CD4-positive, alpha-beta memory T cell (primary cell): ENCODE measurements at regions not wholly inside any gene's neighbourhood (a gene's known extent, or its start where the extent isn't known, plus 50 kb on each side); places are given as distances from the start of the nearest gene placed in this dataset.

Experiments used
- CTCF ChIA-PET: fragments of 350-600 bp; sonication (Branson Sonifier 250); formaldehyde crosslinking; loops from one replicate; lab custom pipeline; 2021; ENCODE audit warnings: inconsistent platforms; ENCODE audit not compliant: partially characterized antibody; lab: Charles Lee
- POLR2A ChIA-PET: fragments of 350-600 bp; sonication (Branson Sonifier 250); formaldehyde crosslinking; loops from one replicate; lab custom pipeline; 2021; ENCODE audit not compliant: partially characterized antibody; lab: Charles Lee
- DNase-seq, 5 donors: peaks; one replicate each; pipeline versions ENCODE4 v3.0.0 to v3.0.0-alpha.2; 2020 to 2022; ENCODE audit warnings: mixed read lengths in 1 of 5
- H3K27ac ChIP-seq: one replicate; pipeline ENCODE4 v1.7.0; 2013; ENCODE audit warnings: low read depth, low read length
- H3K27me3 ChIP-seq: 2 replicates; pipeline ENCODE4 v1.7.0; 2013; ENCODE audit warnings: mild to moderate bottlenecking, low read length, moderate library complexity; ENCODE audit not compliant: insufficient read depth
- H3K36me3 ChIP-seq: 2 replicates; pipeline ENCODE4 v1.7.0; 2013; ENCODE audit warnings: mild to moderate bottlenecking, low read length, moderate library complexity; ENCODE audit not compliant: insufficient read depth
- H3K4me1 ChIP-seq: 2 replicates; pipeline ENCODE4 v1.7.0; 2013; ENCODE audit warnings: mild to moderate bottlenecking, low read length, moderate library complexity; ENCODE audit not compliant: insufficient read depth
- H3K4me3 ChIP-seq, 2 donors: one replicate each; pipeline ENCODE4 v1.7.0; 2013; ENCODE audit warnings: low read length in 2 of 2, mild to moderate bottlenecking in 1 of 2
- H3K9me3 ChIP-seq, 2 donors: one replicate each; pipeline ENCODE4 v1.7.0; 2013; ENCODE audit warnings: low read length in 2 of 2, control low read depth in 1 of 2; ENCODE audit not compliant: control insufficient read depth in 1 of 2
- H3K27ac Mint-ChIP-seq, 7 donors: one replicate each; pipeline ENCODE4 v1.8.0; 2020 to 2021; ENCODE audit warnings: mixed read lengths in 7 of 7, mild to moderate bottlenecking in 6 of 7, inconsistent platforms in 3 of 7, moderate library complexity in 3 of 7
- H3K27me3 Mint-ChIP-seq, 2 donors: one replicate each; pipeline ENCODE4 v1.8.0; 2020 to 2021; ENCODE audit warnings: mixed read lengths in 2 of 2
- H3K36me3 Mint-ChIP-seq, 2 donors: one replicate each; pipeline ENCODE4 v1.8.0; 2020 to 2021; ENCODE audit warnings: mixed read lengths in 2 of 2, inconsistent platforms in 1 of 2, mild to moderate bottlenecking in 1 of 2
- H3K4me1 Mint-ChIP-seq, 4 donors: one replicate each; pipeline ENCODE4 v1.8.0; 2020 to 2021; ENCODE audit warnings: mixed read lengths in 4 of 4, mild to moderate bottlenecking in 1 of 4
- H3K4me3 Mint-ChIP-seq, 8 donors: one replicate each; pipeline ENCODE4 v1.8.0; 2020 to 2021; ENCODE audit warnings: mixed read lengths in 8 of 8, mild to moderate bottlenecking in 7 of 8, moderate library complexity in 6 of 8, inconsistent platforms in 3 of 8
- H3K9me3 Mint-ChIP-seq, 8 donors: one replicate each; pipeline ENCODE4 v1.8.0; 2020 to 2021; ENCODE audit warnings: mixed read lengths in 8 of 8, mild to moderate bottlenecking in 5 of 8, inconsistent platforms in 3 of 8, moderate library complexity in 1 of 8
- intact Hi-C: fragments of 100-400 bp; cut with micrococcal nuclease; formaldehyde crosslinking; loops from one replicate; pipeline ENCODE4 v1.15.1; 2023

GRCh38 chr4:159770969-159771368 lies 668.1 kb downstream of the RAPGEF2 start:
- no peak overlapping the region for H3K4me3 ChIP-seq
- Mint-ChIP-seq H3K27ac (no peak overlapping the region), H3K4me3 (no peak overlapping the region), H3K27me3 (no peaks in the 10 kb centered on the region), H3K4me1 (no peaks in the 10 kb centered on the region), H3K36me3 (no peaks in the 10 kb centered on the region), H3K9me3 (peaks cover 0 to 6% (median 3%) of the 10 kb centered on the region in 8 donors)
- H3K9me3 ChIP-seq: no peaks in the 10 kb centered on the region
- H3K36me3 ChIP-seq: no peaks in the 10 kb centered on the region
- DNase-seq: no peak
- no peak overlapping the region for H3K27ac ChIP-seq
- CTCF ChIA-PET: no interaction called here
- POLR2A ChIA-PET: no interaction called here
- intact Hi-C loops: no loop called here
- H3K27me3 ChIP-seq: no peaks in the 10 kb centered on the region
- no peaks in the 10 kb centered on the region for H3K4me1 ChIP-seq

GRCh38 chr4:159776961-159777360 lies 674.1 kb downstream of the RAPGEF2 start:
- Mint-ChIP-seq H3K9me3 (peaks cover 0 to 7% (median 3%) of the 10 kb centered on the region in 8 donors), H3K27me3 (no peaks in the 10 kb centered on the region), H3K36me3 (no peaks in the 10 kb centered on the region), H3K4me1 (no peaks in the 10 kb centered on the region), H3K27ac (no peak overlapping the region), H3K4me3 (no peak overlapping the region)
- Histone ChIP-seq H3K9me3 (no peaks in the 10 kb centered on the region), H3K27ac (no peak overlapping the region), H3K36me3 (no peaks in the 10 kb centered on the region), H3K4me1 (no peaks in the 10 kb centered on the region), H3K4me3 (no peak overlapping the region), H3K27me3 (no peaks in the 10 kb centered on the region)
- DNase-seq: no peak
- ChIA-PET CTCF (no interaction called here), POLR2A (no interaction called here)
- intact Hi-C loops: no loop called here

GRCh38 chr4:159777689-159778088 lies 674.8 kb downstream of the RAPGEF2 start:
- H3K36me3 ChIP-seq: no peaks in the 10 kb centered on the region
- H3K4me1 ChIP-seq: no peaks in the 10 kb centered on the region
- Mint-ChIP-seq H3K27ac (no peak overlapping the region), H3K27me3 (no peaks in the 10 kb centered on the region), H3K4me1 (no peaks in the 10 kb centered on the region), H3K36me3 (no peaks in the 10 kb centered on the region), H3K4me3 (no peak overlapping the region), H3K9me3 (peaks cover 0 to 4% (median 2%) of the 10 kb centered on the region in 8 donors)
- intact Hi-C loops: no loop called here
- H3K27ac ChIP-seq: no peak overlapping the region
- no peak for DNase-seq
- no peaks in the 10 kb centered on the region for H3K27me3 ChIP-seq
- ChIA-PET POLR2A (no interaction called here), CTCF (no interaction called here)
- H3K9me3 ChIP-seq: no peaks in the 10 kb centered on the region
- H3K4me3 ChIP-seq: no peak overlapping the region

GRCh38 chr4:159778298-159778697 lies 675.4 kb downstream of the RAPGEF2 start:
- Histone ChIP-seq H3K4me3 (no peak overlapping the region), H3K27me3 (no peaks in the 10 kb centered on the region), H3K36me3 (no peaks in the 10 kb centered on the region), H3K27ac (no peak overlapping the region), H3K4me1 (no peaks in the 10 kb centered on the region), H3K9me3 (no peaks in the 10 kb centered on the region)
- H3K27ac Mint-ChIP-seq: no peak overlapping the region
- no peak overlapping the region for H3K4me3 Mint-ChIP-seq
- H3K4me1 Mint-ChIP-seq: no peaks in the 10 kb centered on the region
- H3K9me3 Mint-ChIP-seq: peaks cover 0 to 9% (median 2%) of the 10 kb centered on the region in 8 donors
- ChIA-PET POLR2A (no interaction called here), CTCF (no interaction called here)
- DNase-seq: no peak
- intact Hi-C loops: no loop called here
- no peaks in the 10 kb centered on the region for H3K27me3 Mint-ChIP-seq
- no peaks in the 10 kb centered on the region for H3K36me3 Mint-ChIP-seq

- H3K27me3 Mint-ChIP-seq: no peaks in the 10 kb centered on the region
- CTCF ChIA-PET: no interaction called here
- H3K4me1 ChIP-seq: no peaks in the 10 kb centered on the region
- no peak for DNase-seq
- peaks cover 0 to 14% (median 0%) of the 10 kb centered on the region in 8 donors for H3K9me3 Mint-ChIP-seq
- H3K36me3 ChIP-seq: no peaks in the 10 kb centered on the region
- no peaks in the 10 kb centered on the region for H3K9me3 ChIP-seq
- no peak overlapping the region for H3K27ac Mint-ChIP-seq
- H3K27ac ChIP-seq: no peak overlapping the region
- H3K36me3 Mint-ChIP-seq: no peaks in the 10 kb centered on the region
- no peak overlapping the region for H3K4me3 Mint-ChIP-seq
- H3K4me3 ChIP-seq: no peak overlapping the region
- POLR2A ChIA-PET: no interaction called here
- H3K27me3 ChIP-seq: no peaks in the 10 kb centered on the region
- intact Hi-C loops: no loop called here
- no peaks in the 10 kb centered on the region for H3K4me1 Mint-ChIP-seq
These were observed 676.8 kb downstream of the RAPGEF2 start for GRCh38 chr4:159779716-159780115.

- Mint-ChIP-seq H3K4me3 (no peak overlapping the region), H3K27me3 (no peaks in the 10 kb centered on the region), H3K36me3 (no peaks in the 10 kb centered on the region), H3K4me1 (no peaks in the 10 kb centered on the region), H3K9me3 (peaks cover 0 to 14% (median 0%) of the 10 kb centered on the region in 8 donors), H3K27ac (no peak overlapping the region)
- intact Hi-C loops: no loop called here
- Histone ChIP-seq H3K27me3 (no peaks in the 10 kb centered on the region), H3K4me1 (no peaks in the 10 kb centered on the region), H3K36me3 (no peaks in the 10 kb centered on the region), H3K9me3 (no peaks in the 10 kb centered on the region), H3K27ac (no peak overlapping the region), H3K4me3 (no peak overlapping the region)
- ChIA-PET POLR2A (no interaction called here), CTCF (no interaction called here)
- DNase-seq: no peak
These were observed 677.5 kb downstream of the RAPGEF2 start for GRCh38 chr4:159780196-159780922.

GRCh38 chr4:159787901-159788300 lies 685.0 kb downstream of the RAPGEF2 start:
- ChIA-PET POLR2A (no interaction called here), CTCF (no interaction called here)
- H3K4me3 Mint-ChIP-seq: no peak overlapping the region

More at GRCh38 chr4:159787901-159788300, 685.0 kb downstream of the RAPGEF2 start:
- DNase-seq: no peak
- intact Hi-C loops: no loop called here
- H3K4me1 Mint-ChIP-seq: no peaks in the 10 kb centered on the region
- no peaks in the 10 kb centered on the region for H3K27me3 Mint-ChIP-seq
- H3K9me3 Mint-ChIP-seq: peaks cover 0 to 11% (median 6%) of the 10 kb centered on the region in 8 donors
- H3K36me3 ChIP-seq: no peaks in the 10 kb centered on the region
- no peak overlapping the region for H3K27ac Mint-ChIP-seq
- H3K4me3 ChIP-seq: no peak overlapping the region
- H3K4me1 ChIP-seq: no peaks in the 10 kb centered on the region
- no peaks in the 10 kb centered on the region for H3K36me3 Mint-ChIP-seq
- H3K9me3 ChIP-seq: no peaks in the 10 kb centered on the region
- no peaks in the 10 kb centered on the region for H3K27me3 ChIP-seq
- H3K27ac ChIP-seq: no peak overlapping the region
